ENCODE measurements at regions not wholly inside any gene's neighbourhood (a gene's known extent, or its start where the extent isn't known, plus 50 kb on each side); places are given as distances from the start of the nearest gene placed in this dataset.

DNA sequence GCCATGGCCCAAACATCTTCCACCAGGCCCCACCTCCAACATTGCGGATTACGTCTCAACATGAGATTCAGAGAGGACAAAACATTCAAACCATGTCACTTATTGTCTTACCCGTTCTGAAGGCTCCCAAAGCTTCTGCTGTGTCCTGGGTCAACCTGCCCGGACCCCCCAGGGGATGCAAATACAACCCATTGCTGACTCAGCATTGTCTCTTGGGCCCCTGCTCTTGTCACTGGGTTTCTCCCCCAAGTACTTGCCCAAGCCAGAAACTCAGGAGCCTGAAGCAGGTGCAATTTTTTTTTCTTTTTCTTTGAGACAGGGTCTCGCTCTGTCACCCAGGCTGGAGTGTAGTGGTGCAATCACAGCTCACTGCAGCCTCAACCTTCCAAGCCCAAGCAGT, 144.5 kb downstream of the KCTD15 start:
- no peak for DNase-seq (ENCODE audit: low spot score)
- Histone ChIP-seq H3F3A (replicated peaks; ENCODE audit: low read depth) (no peaks in the 10 kb centered on the region), H3K27ac (ENCODE audit: low read depth) (no peak overlapping the region), H2AFZ (no peak overlapping the region), H3K79me2 (replicated peaks; ENCODE audit: insufficient read depth) (no peaks in the 10 kb centered on the region), H3K27me3 (ENCODE audit: insufficient read depth) (no peaks in the 10 kb centered on the region), H3K36me3 (ENCODE audit: insufficient read depth) (no peaks in the 10 kb centered on the region), H3K9me2 (ENCODE audit: insufficient read depth) (no peaks in the 10 kb centered on the region; the same call in 1 of the 2 replicates), H4K20me1 (replicated peaks; ENCODE audit: insufficient read depth) (no peaks in the 10 kb centered on the region), H3K4me2 (no peak overlapping the region), H3K4me3 (no peak overlapping the region), H3K4me1 (ENCODE audit: insufficient read depth) (no peaks in the 10 kb centered on the region)
- Mint-ChIP-seq H3K4me3 (no peak overlapping the region), H3K27me3 (ENCODE audit: insufficient read depth, low read depth, poor library complexity) (peaks cover 4% of the 10 kb centered on the region), H3K4me1 (peaks cover 7% of the 10 kb centered on the region; the same call in 1 of the 3 replicates), H3K9me3 (peaks cover 3% of the 10 kb centered on the region; the same call in 1 of the 3 replicates), H3K27ac (no peak overlapping the region), H3K36me3 (ENCODE audit: low read depth) (no peaks in the 10 kb centered on the region)
- no peak for ATAC-seq
- TF ChIP-seq EZH2 (IDR thresholded peaks at IDR 0.05; ENCODE audit: low read depth, unreplicated experiment): no peak
- TF ChIP-seq, protein P1, sequence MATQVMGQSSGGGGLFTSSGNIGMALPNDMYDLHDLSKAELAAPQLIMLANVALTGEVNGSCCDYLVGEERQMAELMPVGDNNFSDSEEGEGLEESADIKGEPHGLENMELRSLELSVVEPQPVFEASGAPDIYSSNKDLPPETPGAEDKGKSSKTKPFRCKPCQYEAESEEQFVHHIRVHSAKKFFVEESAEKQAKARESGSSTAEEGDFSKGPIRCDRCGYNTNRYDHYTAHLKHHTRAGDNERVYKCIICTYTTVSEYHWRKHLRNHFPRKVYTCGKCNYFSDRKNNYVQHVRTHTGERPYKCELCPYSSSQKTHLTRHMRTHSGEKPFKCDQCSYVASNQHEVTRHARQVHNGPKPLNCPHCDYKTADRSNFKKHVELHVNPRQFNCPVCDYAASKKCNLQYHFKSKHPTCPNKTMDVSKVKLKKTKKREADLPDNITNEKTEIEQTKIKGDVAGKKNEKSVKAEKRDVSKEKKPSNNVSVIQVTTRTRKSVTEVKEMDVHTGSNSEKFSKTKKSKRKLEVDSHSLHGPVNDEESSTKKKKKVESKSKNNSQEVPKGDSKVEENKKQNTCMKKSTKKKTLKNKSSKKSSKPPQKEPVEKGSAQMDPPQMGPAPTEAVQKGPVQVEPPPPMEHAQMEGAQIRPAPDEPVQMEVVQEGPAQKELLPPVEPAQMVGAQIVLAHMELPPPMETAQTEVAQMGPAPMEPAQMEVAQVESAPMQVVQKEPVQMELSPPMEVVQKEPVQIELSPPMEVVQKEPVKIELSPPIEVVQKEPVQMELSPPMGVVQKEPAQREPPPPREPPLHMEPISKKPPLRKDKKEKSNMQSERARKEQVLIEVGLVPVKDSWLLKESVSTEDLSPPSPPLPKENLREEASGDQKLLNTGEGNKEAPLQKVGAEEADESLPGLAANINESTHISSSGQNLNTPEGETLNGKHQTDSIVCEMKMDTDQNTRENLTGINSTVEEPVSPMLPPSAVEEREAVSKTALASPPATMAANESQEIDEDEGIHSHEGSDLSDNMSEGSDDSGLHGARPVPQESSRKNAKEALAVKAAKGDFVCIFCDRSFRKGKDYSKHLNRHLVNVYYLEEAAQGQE (IDR thresholded peaks at IDR 0.05; ENCODE audit: unreplicated experiment): no peak
- TF ChIP-seq NANOG (IDR thresholded peaks at IDR 0.05; ENCODE audit: borderline replicate concordance): no peak
- no peak for TF ChIP-seq POLR2AphosphoS5 (IDR thresholded peaks at IDR 0.05; ENCODE audit: low read depth)
- TF ChIP-seq STAT1 (IDR thresholded peaks at IDR 0.05; ENCODE audit: unreplicated experiment): no peak
- no peak for TF ChIP-seq ZNF331 (CRISPR knock-in tag; IDR thresholded peaks at IDR 0.05; ENCODE audit: low read depth)
- TF ChIP-seq CREB1 (CRISPR knock-in tag; IDR thresholded peaks at IDR 0.05; ENCODE audit: low read depth): no peak

- no peak overlapping the region; the same call in 2 of the 3 replicates for H3K4me3 Mint-ChIP-seq
- H3K4me1 Mint-ChIP-seq: peaks cover 7% of the 10 kb centered on the region; the same call in 2 of the 3 replicates
- H3K36me3 ChIP-seq (ENCODE audit: insufficient read depth): no peaks in the 10 kb centered on the region
- H3F3A ChIP-seq (replicated peaks; ENCODE audit: low read depth): no peaks in the 10 kb centered on the region
- no peaks in the 10 kb centered on the region for H3K9me2 ChIP-seq (ENCODE audit: insufficient read depth)
- no peak overlapping the region for H3K4me3 ChIP-seq
- ATAC-seq (no peak), DNase-seq (ENCODE audit: low spot score) (no peak)
- H3K36me3 Mint-ChIP-seq (ENCODE audit: low read depth): no peaks in the 10 kb centered on the region
- H3K27me3 ChIP-seq (ENCODE audit: insufficient read depth): no peaks in the 10 kb centered on the region
- H3K4me1 ChIP-seq (ENCODE audit: insufficient read depth): no peaks in the 10 kb centered on the region; the same call in 1 of the 2 replicates
- no peak overlapping the region for H3K27ac ChIP-seq (ENCODE audit: low read depth)
- H3K27ac Mint-ChIP-seq: no peak overlapping the region
- H3K79me2 ChIP-seq (replicated peaks; ENCODE audit: insufficient read depth): no peaks in the 10 kb centered on the region
- no peak overlapping the region for H3K4me2 ChIP-seq
- peaks cover 6% of the 10 kb centered on the region for H3K27me3 Mint-ChIP-seq (ENCODE audit: insufficient read depth, low read depth, poor library complexity)
- H2AFZ ChIP-seq: peak overlapping the region; percentile 38; the same call in 1 of the 2 replicates
- 0 out of 3 replicates have a peak, but pooled peaks cover 2% of the 10 kb centered on the region for H3K9me3 Mint-ChIP-seq
- H4K20me1 ChIP-seq (replicated peaks; ENCODE audit: insufficient read depth): no peaks in the 10 kb centered on the region
- TF ChIP-seq NANOG (IDR thresholded peaks at IDR 0.05; ENCODE audit: borderline replicate concordance): no peak
- TF ChIP-seq STAT1 (IDR thresholded peaks at IDR 0.05; ENCODE audit: unreplicated experiment): no peak
- TF ChIP-seq CTCF (conservative IDR thresholded peaks at IDR 0.05; ENCODE audit: low read depth in 2 of 2): no peak
- TF ChIP-seq, protein P2, sequence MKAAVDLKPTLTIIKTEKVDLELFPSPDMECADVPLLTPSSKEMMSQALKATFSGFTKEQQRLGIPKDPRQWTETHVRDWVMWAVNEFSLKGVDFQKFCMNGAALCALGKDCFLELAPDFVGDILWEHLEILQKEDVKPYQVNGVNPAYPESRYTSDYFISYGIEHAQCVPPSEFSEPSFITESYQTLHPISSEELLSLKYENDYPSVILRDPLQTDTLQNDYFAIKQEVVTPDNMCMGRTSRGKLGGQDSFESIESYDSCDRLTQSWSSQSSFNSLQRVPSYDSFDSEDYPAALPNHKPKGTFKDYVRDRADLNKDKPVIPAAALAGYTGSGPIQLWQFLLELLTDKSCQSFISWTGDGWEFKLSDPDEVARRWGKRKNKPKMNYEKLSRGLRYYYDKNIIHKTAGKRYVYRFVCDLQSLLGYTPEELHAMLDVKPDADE (IDR thresholded peaks at IDR 0.05): no peak
- TF ChIP-seq EZH2 (IDR thresholded peaks at IDR 0.05; ENCODE audit: low read depth, unreplicated experiment): no peak
Observed at GRCh38 chr19:33946535-33947264, 150.0 kb downstream of the KCTD15 start.

All from GM23338 (cell line).